H54 (cell line): ENCODE measurements at regions not wholly inside any gene's neighbourhood (a gene's known extent, or its start where the extent isn't known, plus 50 kb on each side); places are given as distances from the start of the nearest gene placed in this dataset.

Experiments used
- DNase-seq: peaks from one replicate; pipeline ENCODE4 v3.0.0; 2011; ENCODE audit warnings: low spot score, mixed read lengths; ENCODE audit not compliant: insufficient read length
- FAIRE-seq: peaks from 3 replicates; lab custom pipeline; 2011; peaks lifted over from hg19 to GRCh38; lab: Jason Lieb, UNC
- POLR2A ChIP-seq: IDR thresholded peaks from 2 replicates; pipeline ENCODE4 v1.6.1; 2011; ENCODE audit warnings: low read depth, mild to moderate bottlenecking, low read length

DNA sequence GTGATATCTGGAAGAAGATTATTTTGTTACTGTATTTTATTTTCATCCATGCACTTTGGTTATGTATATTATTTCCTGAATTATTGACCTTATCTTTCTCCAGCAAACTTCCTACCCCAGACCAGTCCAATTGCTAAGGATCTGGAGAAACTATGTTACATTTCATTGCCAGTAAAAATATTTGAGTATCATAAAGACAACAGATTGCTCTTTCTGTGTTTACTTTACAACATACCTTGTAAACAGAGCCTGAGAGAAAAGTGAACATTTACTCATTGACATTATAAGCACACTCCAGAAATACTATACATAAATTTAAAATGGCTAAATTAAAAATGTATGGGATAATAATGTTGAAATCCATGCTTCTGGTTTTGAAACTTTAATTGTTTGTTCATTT is 186.2 kb upstream of the FAM3C start:
- FAIRE-seq (no peak), DNase-seq (no peak)
- no peak for TF ChIP-seq POLR2A

DNA sequence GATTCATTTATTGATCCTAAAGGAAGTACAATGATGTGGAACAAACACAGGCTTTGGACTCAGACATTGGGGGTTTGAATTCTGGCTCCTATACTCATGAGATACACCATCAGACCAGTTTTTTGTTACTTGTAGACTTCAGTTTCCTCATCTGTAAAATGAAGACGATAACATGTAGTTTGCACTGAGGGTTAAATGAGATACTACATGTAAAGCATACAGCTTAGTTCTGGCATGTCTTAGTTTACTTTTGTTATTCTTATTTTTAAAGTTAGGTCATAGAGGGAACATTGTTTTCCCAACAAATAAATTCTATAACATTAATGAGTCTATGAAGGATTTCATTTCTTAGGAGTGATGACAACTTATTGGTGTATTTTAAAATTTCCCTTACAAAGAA is 183.5 kb upstream of the FAM3C start:
- TF ChIP-seq POLR2A, result no peak
- FAIRE-seq (no peak), DNase-seq (no peak)

DNA sequence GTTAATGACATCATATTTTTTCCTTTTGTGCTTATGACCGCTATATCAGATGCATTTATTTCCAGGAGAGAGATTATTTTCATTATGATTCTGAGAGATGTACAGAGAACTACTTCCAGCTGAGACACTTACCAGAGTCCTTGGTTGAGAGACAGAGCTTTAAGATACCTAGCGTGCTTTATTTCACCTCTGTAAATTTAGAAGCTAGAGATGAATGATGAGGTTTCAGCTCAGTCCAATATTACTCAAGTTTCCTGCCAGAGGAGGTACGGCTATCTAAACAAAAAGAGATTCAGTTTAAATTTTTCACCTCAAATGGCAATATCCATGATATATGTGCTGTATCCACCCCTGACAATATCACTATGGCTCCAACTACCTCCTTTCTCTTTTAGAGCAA is 182.6 kb upstream of the FAM3C start:
- TF ChIP-seq POLR2A, result no peak
- FAIRE-seq (no peak), DNase-seq (no peak)

DNA sequence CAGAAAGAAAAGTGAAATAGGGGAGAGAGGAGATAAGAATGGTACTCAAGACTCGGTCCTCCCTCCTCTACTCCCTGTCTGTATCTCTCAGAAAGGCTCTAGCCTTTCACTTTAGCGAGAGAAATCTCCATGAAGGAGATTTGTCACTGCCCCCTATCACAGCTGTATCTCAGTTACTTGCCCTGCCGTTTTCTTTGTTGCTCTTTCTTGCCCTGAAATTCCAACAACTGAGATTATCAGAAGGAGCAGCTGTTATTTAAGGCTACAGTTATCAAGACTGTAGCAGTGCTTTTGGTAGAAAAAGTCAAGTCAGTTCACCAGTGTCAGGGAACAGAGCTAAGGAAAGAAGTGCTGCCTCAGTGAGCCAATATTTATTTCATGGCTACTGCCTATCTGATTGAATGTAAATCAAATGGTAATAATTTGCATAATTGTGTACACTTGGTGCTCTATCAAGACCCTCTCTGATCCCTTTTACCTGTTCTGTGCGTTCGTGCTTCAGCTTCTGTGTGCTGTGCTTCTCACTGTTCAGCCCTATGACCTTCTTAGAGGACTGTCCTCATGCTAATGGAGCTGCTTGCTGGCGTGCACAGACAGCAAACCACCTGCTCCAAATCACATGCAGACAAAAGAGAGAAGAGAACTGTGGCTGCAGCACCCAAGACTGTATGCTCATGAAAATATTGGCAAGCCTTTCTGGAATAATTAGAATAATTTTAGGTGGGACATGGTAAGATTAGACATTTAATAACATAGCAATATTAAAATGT is 180.2 kb upstream of the FAM3C start:
- no peak for DNase-seq
- no peak for TF ChIP-seq POLR2A
- no peak for FAIRE-seq

DNA sequence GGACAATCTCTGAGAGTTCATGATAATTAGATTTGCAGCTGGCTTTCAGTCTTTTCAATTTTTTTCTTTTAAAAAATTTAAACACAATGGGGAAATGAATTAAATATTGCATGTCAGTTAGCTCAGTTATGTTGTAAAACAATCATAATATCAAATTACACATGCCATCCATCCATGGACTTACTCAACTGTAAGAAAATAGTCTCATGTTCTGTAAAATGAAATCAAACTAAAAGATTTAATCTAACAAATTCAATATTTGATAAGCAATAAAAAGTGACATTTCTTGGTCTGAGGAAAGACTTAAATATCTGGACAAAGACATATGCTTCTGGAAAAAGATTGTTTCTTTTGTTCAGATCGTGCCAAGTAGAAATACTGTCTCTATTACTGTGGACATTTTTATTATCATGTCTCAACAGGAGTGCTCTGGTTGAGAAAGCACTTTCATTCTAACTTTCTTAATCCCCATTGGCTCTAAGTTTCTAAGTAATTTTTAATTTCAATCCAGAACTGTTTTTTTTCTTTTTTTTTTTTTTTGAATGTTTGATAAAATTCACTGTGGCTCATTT is 179.2 kb upstream of the FAM3C start:
- DNase-seq, result no peak
- TF ChIP-seq POLR2A, result no peak
- no peak for FAIRE-seq

DNA sequence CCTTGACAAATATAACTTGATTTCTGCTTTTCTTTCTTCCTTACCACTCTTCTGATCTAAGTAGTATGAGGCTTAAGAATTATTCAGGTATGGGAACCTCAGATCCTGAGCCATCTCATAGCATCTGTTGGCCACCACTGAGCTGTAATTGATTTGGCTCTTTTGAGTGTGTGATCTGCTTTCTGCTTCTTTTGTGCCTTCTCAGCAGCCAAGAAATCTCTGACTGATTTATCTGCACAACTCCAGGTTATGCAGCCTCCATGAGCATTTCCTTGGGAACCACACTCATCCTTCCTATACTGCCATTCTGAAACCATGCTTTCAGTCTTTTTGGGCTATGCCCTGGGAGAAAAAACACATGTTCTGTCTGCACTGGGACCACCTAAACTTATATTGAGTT is 178.0 kb upstream of the FAM3C start:
- DNase-seq, result no peak
- no peak for TF ChIP-seq POLR2A
- FAIRE-seq, result no peak

DNA sequence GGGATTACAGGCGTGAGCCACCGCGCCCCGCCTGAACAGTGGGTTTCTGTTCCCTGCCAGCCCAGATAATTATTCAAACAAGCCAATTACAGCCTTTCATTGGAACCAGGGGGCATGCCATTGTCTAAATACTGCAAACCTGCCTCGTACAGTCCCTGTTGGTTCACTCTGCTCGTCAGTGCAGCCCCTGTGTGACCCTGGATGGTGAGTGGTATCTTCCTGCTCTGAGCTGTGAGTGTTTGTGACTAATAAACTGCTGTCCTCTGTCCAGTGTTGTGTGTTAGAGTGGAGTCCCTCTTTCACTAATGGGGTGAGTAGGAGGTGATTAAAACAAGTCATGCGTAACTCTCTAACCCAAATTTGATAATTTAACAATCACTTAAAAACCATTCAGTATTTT is 176.5 kb upstream of the FAM3C start:
- DNase-seq, result no peak
- no peak for TF ChIP-seq POLR2A
- FAIRE-seq, result no peak

DNA sequence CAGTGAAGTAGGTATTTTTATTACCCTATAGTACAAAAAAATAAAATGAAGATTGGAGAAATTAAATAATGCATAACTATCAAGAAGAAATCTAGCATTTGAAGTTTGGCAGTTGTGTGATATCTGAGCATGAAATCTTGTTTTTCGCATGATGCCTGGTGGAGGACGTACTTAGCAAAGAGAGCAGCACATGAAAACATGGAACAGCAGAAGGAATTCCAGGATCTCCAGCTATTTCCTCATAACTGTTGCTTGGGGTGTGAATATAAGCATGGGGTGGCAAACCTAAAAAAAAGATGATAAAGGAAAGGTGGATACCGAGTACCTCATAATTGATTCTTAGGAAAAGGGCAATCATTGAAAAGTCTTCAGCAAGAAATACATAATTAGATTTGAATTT is 174.3 kb upstream of the FAM3C start:
- TF ChIP-seq POLR2A, result no peak
- DNase-seq (no peak), FAIRE-seq (no peak)

DNA sequence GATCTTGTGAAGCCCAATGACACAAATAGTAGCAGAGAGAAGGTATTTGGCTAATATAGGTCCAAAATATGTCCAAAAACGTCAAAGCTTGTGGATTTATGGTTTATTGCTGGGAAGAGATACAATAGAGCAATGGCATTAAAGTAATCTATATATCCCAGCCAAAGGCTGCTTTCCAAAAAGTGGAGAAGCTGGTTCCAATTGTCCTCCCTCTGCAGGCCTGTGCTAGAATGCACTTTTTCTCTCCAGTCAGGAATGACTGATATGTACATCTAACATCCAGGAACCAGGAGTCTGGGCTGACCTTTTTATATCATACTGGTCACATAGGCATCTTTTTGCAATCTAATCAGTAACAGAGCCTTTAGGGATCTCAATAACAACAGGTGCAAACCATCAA is 167.1 kb upstream of the FAM3C start:
- FAIRE-seq, result no peak
- no peak for TF ChIP-seq POLR2A
- DNase-seq, result no peak

DNA sequence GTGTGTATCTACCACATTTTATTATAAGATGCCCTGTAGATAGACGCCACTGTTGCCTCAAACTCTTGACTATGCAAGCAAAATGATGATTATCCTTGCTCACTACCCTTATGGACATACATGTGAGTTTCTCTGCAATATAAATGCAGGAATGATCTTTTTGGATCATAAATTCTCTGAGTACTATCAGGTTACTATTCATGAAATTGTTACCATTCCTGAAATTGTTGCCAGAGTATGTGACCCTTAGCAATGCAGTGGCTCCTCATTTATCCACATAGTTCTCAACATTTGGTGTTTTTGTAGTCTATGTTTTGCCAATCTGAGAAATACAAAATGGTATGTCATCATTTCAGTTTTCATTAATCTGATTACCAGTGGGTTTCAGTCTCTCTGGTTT is 166.2 kb upstream of the FAM3C start:
- peak; percentile 80 for FAIRE-seq
- TF ChIP-seq POLR2A, result no peak
- no peak for DNase-seq

DNA sequence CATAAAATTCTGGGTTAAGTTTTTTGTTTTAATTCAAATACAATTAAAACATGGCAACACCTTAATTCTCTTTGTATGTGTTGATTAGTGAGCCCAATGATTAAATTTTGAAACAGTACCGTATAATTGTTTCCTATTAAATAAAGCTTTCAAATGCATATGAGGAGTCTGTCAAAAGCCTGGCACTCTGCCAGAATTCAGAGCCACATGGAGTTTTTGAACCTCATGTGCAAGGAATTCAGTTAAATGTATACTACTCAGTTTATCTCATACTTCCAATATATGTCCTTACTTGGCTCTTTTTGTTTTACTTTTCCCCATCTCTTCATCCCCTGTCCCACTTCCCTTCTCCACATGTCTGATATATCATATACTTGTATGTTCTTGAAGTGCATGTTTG is 165.6 kb upstream of the FAM3C start:
- no peak for FAIRE-seq
- DNase-seq, result no peak

DNA sequence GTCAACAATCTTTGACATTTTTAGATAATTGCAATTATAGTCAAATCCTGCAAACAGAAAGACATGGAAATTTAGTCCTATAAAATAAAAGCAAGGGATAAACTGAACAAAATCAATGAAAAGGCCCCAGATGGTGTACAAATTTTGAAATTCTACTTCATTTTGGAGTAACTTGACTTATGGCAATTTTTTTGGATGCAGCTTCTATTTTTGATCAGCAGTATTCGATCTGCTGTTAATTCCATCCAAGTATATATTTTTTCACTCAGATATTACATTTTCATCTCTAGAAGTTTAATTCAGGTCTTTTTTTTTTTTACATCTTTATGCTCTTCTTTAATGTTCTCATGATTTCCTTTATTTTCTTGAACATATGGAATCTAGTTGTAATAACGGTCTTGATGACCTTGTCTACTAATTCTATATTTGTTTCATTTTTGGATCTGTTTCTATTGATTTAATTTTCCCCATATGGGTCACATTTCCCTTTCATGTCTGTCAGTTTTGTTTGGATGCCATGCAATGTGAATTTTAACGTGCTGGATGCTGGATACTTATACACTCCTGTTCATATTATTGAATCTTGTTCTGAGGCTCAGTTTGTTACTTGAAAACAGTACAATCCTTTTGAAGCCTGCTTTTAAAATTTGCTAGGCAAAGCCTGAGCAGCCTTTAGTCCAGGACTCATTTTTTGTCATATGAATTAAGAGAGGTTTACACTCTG is 164.3 kb upstream of the FAM3C start:
- FAIRE-seq (no peak), DNase-seq (no peak)
- no peak for TF ChIP-seq POLR2A

More for the DNA sequence above, 165.6 kb upstream of the FAM3C start:
- no peak for TF ChIP-seq POLR2A

DNA sequence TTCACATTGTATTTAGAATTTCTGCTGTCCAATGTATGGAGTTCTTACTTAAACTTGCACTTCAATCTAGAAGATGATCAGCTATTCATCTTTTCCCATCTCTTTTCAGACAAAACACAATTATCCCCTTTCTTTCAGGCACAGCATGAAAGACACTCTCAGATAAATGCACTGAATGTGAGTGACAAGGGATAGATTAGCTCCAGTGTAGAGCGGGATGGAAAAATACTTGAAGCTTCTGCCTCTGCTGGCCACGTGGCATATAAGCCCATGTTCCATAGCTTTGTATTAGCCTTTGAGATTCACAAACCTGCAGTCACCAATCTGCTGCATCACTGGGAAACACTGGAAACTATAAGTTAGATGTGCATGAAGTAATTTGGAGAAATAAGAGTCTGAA is 162.2 kb upstream of the FAM3C start:
- no peak for FAIRE-seq
- no peak for TF ChIP-seq POLR2A
- DNase-seq, result no peak

DNA sequence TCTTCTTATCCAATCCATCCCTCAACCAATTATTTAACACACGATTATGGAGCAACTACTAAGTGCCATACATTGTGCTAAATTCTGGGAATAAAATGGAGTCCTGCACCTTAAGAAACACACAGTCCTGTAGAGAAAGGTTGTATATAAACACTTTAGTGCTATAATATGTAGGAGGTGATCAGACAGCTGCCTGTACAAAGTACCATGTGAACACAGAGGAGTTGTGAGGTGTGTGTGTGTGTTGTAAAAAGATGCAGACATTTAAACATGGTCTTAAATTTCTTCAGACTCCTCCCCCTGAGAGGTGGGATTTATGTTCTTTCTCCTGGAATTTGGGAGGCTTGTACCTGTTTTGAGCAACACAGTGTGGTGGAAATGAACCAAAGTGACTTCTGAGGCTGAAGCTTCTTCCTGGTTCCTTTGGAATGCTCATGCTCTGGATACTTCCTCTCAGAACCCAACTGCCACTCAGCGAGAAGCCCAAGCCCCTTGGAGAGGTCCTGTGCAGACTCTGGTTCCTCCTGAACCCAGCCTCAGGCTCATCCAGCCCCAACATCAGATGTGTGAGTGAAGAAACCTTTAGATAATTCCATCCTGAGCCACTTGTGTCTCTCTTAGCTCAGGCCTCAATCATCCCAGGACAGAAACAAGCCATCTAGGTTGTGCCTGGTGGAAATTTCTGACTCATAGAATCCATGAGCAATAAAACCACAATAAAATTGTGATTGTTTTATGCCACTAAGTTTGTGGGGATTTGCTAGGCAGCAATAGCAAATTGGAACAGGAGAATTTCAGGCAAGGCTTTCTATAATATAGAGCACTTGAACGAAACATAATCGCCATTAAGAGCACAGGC is 161.2 kb upstream of the FAM3C start:
- TF ChIP-seq POLR2A, result no peak
- peak; percentile 88 for FAIRE-seq
- DNase-seq, result no peak
